ENCODE measurements at regions not wholly inside any gene's neighbourhood (a gene's known extent, or its start where the extent isn't known, plus 50 kb on each side); places are given as distances from the start of the nearest gene placed in this dataset.

DNA sequence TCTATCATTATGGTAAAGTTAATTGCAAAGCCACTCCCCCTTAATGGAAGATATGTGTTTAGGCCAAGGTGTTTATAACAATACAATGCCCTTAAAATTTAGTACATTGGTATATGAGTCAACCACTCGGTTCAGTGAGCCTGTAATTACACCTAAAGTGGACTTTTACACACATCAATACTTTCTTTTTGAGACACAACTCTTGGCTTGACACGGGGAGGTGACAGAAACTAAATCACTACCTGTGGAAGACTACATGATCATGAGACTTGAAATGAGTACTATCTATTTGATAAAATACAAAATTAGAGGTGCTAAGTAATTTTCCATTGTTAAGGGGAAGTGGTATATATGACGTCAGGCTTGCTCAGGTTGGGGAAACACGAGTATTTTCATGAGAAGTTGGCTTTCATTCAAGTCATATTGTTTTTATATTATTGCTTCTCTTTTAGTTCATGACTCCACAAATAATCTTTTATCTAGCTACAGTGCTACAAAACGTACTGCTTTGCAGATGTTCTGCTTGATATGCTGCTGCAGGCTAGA is 918.3 kb downstream of the ARAP2 start:
- DNase-seq (ENCODE audit: low read depth in 2 of 2), result no peak

DNA sequence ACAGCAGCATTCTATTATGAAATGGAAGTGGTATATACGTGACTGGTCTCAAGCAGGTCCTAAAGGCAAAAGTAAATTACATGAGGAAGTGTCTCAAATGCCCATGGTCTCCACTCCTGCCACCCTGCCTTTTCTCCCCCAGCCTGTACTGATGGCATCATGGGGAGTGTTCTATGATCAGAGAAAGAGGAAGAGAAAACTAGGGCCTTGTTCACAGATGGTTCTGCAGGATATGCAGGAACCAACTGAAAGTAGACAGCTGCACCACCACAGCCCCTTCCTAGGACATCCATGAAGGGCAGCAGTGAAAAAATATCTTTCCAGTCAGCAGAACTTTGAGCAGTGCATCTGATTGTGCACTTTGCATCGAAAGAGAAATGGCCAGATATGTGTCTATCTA is 901.5 kb downstream of the ARAP2 start:
- DNase-seq (ENCODE audit: low read depth in 2 of 2), result no peak

DNA sequence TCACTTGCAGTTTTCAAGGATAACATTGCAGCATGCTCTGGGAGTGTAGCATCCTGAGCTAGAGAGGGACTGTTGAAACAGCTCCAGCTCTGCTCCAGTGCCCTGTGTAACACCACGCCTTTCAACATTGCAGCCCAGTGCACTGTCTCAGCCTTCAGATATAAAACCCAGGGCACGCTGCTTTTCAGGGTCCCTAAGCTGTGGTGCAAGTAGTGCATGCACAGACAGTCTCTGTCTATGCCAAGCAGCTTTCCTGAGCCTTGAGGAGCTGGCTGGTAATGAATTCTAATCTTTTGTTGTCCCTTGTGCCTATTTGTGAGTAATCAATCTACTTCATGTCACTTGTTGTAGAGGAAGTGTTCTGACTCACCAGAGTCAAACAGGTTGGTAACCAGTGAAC is 897.0 kb downstream of the ARAP2 start:
- no peak for DNase-seq (ENCODE audit: low read depth in 2 of 2)

DNA sequence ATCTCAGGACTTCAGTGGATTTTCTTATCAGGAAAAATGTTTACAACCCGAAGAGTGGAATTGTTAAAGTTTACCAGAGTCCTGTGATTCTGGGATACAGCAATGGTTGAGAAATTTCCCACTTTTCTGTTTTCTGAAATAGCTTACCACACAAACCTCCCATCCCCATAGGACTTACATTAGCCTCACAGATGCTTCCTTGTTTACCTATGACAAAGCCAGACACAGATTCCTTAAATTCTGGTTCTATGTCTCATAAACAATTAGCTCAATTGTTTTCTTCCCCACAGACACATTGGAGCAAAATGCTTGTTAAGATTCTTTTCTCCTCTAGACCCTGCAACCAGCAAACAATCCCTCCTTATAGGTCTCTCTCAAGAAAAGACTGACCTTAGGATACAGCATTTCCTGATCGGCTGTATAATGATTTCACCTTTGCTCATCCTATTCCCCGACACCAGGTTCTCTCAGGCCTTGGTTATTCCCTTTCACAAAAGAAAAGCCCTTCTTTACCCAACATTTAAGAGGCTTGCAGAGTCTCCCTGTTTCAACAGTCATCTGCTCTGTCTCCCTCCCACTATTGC is 886.2 kb downstream of the ARAP2 start:
- DNase-seq (ENCODE audit: low read depth in 2 of 2), result no peak

DNA sequence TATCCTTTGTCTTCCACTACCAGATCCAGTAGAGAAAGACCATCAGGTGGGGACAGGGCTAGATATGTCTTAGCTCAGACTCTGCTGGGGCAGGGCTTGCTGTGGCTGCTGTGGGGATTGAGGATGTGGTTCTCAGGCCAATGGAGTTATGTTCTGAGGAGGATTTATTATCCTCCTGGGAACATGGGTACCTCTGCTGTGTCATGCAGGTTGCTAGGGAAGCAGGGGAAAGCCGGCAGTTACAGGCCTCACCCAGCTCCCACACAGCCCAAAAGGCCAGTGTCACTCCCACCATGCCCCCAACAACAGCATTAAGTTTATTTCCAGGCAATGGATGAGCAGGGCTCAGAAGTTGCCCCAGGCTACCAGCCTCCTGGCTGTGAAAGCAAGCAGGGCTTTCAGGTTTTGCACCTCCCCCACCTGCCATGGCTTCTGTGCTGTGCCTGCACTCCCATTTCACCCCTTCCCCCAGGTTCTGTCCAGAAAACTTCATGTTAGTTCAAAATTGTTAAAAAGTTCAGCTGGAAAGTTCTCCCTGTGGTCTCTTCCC is 879.9 kb downstream of the ARAP2 start:
- DNase-seq (ENCODE audit: low read depth in 2 of 2), result no peak

DNA sequence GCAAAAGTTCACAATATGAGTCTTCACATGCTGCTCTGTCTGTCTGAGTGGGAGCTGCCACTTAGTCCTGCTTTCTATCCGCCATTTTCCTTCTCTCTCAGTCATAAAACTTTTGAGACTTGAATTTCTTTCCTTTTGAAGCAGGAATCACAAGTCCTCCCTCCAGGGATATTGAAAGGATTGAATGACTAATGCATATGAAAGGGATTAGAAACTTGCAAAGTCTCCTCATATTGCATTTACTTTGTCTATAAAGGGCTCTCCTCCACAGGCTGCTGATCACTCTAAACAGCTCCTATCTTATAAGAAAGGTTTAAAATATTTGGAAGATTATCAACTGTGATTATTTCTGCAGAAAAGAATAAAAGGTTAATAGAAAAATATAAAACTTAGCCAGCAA is 879.1 kb downstream of the ARAP2 start:
- DNase-seq (ENCODE audit: low read depth in 2 of 2), result no peak

DNA sequence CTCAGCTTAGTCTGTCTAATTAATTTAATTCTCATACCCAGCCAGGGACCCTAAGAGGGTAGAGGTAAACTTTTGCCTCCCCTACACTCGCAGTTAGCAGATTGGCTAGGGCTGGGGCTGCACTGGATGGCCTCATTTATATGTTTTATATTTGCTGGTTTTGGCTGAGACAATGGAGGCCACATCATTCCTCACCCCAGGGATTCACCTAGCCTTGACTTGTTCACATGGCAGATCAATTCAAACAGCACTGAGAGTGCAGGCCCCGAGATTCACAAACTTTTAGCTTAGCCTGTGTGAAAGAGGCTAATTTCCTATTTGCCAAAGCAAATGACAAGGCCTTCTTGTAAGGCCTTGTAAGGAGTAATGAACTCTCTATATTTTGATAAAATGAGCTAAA is 844.4 kb downstream of the ARAP2 start:
- no peak for DNase-seq (ENCODE audit: low read depth in 2 of 2)

DNA sequence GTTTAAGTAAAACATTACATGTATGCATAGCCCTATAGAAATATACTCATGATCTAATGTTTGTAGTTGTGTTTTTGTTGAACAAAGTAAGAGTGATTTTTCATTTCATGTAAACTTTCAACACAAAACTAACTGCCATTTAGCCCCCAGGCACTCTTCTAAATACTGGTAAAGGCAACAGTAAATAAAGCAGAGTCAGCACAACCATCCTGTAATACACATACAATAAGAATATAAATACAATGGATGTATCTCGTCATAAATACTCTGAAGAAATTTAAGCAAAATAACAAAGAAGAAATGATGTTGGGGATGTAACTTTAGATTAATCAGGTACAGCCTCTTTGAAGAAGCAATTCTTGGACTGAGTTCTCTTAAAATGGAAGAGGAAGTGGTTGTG is 821.2 kb downstream of the ARAP2 start:
- DNase-seq (ENCODE audit: low read depth in 2 of 2), result no peak

DNA sequence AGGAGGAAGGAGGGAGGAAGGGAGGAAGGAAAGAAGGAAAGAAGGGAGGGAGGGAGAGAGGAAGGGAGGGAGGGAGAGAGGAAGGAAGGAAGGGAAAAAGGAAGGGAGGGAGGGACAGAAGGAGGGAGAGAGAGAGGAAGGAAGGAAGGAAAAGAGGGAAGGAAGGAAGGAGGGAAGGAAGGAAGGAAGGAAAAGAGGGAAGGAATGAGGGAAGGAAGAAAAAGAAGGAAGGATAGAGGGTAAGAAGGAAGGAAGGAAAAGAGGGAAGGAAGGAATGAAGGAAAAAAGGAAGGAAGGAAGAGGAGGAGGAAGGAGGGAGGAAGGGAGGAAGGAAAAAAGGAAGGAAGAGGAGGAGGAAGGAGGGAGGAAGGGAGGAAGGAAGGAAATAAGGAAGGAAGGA is 796.8 kb downstream of the ARAP2 start:
- no peak for DNase-seq (ENCODE audit: low read depth in 2 of 2)

DNA sequence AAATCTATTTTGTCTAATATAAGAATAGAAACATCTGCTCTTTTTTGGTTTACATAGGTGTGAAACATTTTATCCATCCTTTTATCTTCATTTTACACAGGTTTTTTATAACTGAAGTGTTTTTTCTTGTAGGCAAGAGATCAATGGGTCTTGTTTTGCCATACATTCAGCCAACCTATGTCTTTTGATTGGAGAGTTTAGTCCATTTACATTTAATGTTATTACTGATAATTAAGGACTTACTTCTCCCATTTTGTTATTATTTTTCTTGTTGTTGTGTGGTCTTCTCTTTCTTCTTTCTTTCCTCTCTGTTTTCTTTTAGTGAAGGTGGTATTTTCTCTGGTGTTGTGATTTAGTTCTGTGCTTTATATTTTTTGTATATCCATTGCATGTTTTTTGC is 785.3 kb downstream of the ARAP2 start:
- no peak for DNase-seq (ENCODE audit: low read depth in 2 of 2)

DNA sequence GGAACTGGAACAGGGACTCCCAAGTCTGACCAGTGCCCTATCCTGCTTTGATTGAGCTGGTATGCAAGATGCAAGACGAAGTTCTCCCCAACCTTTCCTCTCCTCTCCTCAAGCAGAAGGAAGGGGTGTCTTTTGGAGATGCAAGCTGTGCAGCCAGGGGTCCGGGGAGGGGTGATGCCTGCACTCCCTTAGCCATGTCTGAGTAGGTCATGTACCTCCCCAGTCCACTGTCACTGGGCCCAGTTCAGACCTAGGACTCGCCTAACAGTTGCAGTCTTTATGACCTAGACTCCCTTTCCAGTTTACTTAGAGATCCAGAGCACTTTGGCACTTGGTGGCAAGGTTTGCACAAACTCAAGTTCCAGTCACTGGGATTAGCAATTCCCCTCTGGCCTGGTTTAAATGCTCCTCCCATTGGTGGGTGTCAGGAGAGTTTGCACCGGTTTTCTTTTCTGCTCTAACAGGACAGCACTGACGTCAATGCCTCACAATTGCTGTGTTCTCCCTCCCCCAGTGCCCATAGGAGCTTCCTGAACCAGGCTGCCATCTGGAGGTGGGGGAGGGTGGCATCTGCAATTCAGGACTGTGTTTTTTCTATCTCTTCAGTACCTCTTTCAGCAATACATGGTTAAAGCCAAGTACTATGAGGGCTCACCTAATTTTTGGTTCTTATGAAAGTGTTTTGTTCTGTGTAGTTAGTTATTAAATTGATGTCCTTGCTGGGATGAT is 782.2 kb downstream of the ARAP2 start:
- no peak for DNase-seq (ENCODE audit: low read depth in 2 of 2)

DNA sequence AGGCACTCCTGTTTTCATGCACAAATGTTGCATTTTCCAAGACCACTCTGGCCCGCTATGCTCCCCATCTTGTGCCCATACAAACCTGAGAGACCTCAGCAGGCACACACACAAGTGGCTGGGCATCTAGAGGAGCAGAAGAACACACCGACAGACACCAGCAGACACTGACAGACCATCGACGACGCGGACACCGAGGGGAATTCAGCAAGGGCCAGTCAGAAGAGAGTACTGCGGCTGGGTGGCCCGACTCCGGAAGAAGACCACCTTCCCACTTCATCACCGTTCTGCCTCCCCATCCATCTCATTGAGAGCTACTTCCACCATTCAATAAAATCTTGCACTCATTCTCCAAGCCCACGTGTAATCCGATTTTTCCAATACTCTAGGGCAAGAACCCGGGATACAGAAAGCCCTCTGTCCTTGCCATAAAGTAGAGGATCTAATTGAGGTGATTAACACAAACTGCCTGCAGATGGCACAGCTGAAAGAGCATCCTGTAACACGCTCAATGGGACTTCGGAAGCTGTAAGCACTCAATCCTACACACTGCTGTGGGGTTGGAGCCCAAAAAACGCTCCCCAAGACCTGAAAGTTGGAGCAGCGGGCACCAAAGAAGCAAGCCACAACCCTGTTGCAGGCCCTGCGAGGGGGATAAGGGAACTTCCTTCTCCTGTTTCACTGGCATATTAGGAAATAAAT is 780.9 kb downstream of the ARAP2 start:
- no peak for DNase-seq (ENCODE audit: low read depth in 2 of 2)

DNA sequence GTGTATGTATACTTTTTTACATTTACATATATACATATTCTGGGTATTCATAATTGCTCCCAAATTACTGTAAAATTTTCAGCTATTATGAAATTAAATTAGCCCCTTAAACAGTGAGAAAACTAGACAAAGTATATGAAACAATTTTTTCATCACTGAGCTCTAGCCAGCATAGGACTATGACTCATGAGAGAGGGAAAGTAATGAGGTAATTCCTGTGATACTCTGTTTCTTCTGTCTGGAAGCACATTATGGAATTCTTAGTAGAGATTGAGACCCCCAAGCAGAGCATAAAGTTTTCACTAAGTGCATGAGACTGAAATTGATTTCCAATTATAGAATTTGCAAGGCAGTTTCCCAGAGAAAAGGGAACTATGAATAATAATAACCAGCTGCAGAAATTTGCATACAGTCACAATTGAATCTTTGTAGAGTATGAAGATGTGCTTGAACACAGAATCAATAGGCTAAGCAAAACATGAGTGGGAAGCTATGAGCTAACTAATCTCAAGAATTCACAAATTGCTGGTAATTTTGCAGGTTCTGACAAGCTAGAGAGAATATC is 779.3 kb downstream of the ARAP2 start:
- DNase-seq (ENCODE audit: low read depth in 2 of 2), result no peak

DNA sequence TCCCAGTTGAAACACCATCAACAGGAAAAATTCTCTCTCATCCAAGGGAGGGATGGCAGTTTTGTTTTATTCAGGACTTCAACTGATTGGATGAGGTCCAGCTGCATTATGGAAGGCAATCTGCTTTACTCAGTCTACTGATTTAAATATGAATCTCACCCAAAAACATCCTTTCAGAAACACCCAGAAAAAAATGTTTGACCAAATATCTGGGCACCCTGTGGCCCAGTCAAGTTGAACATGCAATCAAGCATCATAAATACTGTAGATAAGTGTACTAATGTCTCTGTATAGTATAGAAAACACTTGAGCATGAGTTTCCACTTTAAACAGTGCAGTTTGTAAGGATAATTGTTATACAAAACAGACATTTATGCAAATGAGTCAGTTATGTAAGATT is 753.2 kb downstream of the ARAP2 start:
- no peak for DNase-seq (ENCODE audit: low read depth in 2 of 2)

DNA sequence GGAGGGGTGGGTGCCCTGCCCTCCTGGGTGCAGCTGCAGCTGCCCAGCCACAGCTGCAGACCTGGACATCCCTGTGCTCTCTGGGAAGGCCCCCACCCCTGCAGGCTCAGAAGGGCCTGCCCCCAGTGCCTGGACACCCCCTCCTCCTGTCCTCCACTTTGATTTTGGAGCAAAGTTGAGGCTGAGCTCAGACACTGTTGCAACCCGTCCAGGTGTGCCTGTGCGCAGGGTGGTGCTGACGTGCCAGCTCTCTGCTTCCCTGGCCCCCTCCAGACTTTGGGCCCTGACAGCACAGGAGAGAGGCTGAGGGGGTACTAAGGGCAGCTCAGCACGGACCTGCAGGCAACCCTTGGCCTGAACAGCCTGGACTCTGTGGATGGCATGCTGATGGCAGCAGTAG is 750.3 kb downstream of the ARAP2 start:
- DNase-seq (ENCODE audit: low read depth in 2 of 2), result no peak

DNA sequence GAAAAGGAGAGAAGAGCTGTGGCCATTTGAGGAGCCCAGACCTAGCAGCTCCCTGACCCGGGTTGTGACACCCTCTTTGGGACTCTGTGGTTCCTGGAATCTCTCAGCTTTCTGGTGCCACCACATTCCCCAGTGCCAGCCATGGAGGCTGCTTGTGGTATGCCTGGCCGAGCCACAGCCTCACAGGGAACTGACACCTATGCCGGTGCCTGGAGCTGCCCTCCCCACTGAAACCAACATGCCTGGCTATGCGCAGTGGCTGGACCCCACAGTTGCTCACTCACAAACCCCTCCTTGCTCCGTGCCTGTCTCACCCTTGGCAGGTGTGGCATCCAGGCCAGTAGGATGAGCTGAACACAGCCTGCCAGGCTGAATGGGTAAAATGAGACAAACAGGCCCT is 749.4 kb downstream of the ARAP2 start:
- DNase-seq (ENCODE audit: low read depth in 2 of 2), result no peak

DNA sequence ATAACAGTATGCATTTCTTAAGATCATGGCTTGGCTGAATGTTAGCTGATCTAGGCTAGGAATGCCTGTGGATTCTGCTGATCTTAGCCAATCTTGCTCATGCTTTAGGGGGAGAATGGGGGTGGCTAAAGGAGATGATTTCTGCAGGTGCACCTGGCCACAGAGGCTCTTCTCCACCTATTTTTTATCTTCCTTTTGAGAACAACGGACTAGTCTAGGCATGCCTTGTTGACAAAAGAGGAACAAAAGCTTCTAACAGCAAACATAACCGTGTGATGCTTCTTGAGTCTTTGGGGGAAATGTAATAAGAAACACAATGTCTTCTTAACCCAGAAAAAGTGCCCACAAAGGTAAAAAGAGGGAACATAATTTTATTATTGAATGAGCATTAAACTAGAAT is 743.5 kb downstream of the ARAP2 start:
- DNase-seq (ENCODE audit: low read depth in 2 of 2), result no peak

DNA sequence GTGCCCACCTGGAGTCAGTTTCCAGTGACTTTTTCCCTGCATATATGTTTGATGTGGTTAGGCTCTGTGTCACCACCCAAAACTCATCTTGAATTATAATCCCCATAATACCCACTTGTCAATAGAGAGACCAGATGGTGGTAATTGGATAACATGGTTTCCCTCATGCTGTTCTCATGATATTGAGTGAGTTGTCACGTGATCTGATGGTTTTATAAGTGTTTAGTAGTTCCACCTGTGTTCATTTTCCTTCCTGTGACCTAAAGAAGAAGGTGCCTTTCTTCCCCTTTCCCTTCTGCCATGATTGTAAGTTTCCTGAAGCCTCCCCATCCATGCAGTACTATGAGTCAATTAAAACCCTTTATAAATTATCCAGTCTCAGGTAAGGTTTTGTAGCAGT is 740.9 kb downstream of the ARAP2 start:
- DNase-seq (ENCODE audit: low read depth in 2 of 2), result no peak

DNA sequence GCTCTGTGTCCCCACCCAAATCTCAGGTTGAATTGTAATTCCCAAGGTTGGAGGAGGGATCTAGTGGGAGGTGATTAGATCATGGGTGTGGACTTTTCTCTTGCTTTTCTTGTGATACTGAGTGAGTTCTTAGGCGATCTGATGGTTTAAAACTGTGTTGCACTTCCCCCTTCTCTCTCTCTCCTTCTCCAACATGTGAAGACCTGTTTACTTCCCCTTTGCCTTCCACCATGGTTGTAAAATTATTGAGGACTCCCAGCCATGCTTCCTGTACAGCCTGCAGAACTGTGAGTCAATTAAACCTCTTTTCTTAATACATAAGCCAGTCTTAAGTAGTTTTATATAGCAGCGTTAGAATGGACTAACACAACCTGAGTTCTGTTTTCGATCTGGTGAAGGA is 738.2 kb downstream of the ARAP2 start:
- no peak for DNase-seq (ENCODE audit: low read depth in 2 of 2)

DNA sequence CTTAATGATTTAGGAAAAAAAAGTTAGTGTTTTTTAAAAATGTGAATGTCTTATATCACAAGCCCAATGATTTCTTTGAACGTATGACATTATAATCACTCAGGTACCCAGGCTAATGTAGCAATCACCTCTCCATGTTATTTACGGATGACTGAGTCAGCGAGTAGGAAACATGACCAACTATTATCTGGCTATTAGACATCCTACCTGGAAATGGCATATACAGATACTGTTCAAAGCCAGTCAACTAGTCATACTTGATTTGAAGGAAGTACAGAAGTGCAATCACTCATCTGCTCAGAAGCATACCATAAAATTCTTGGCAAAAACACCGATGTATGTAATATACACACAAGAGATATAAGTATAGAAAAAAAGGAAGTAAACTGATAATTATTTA is 732.5 kb downstream of the ARAP2 start:
- DNase-seq (ENCODE audit: low read depth in 2 of 2), result no peak

DNA sequence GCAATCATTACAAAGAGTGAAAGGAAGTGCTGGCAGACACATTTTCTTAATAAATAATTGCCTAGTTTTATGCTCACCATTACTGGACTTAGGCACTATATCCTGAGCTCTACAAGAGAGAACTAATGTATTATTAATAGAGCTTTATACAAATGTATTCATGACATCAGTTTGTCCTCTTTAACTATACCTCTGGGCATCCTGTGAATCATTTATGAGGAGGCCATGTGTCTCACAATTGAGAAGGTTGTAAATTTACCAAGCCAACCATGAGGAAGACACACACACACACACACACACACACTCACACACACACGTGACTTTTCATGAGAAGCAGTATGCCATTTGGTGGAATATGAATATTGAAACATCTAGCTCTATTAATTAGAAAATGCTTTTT is 728.2 kb downstream of the ARAP2 start:
- no peak for DNase-seq (ENCODE audit: low read depth in 2 of 2)

DNA sequence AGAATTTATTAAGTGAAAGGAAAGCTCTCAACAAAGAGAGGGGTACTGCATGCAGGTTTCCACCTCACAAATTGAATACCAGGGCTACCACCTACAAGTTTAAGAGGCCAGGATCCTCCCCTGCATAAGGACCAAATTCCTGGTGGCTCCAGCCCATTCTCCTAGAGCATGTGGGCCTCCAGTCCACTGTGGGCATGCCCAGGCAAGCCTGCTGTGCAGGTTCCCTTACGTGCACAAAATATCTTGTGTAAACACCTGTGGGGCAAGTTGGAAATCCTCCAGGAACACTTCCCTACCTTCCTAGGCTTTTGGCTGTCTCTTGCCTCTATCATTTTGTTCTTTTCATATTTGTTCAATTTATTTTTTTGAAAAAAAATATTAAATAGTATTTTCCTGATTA is 724.3 kb downstream of the ARAP2 start:
- no peak for DNase-seq (ENCODE audit: low read depth in 2 of 2)

DNA sequence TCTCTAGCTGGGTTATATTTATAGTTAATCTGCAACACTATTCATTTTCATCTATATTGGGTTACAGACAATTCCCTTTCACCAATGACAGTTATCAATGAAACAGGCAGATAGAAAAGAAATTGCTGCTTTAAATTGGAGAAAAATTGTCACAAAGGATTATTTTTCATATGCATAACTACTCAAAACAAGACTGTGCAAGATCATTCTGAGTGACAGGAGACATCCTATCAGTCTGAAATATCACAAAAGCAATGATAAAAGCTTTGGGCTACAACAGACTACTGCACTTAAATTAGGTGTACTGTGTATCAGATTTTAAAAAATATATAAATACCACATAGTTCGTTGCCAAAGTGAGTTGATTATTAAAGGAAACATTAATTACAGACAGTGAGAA is 722.6 kb downstream of the ARAP2 start:
- no peak for DNase-seq (ENCODE audit: low read depth in 2 of 2)

All from fibroblast of skin of left biceps (primary cell).